GM12874 (cell line): ENCODE measurements at regions not wholly inside any gene's neighbourhood (a gene's known extent, or its start where the extent isn't known, plus 50 kb on each side); places are given as distances from the start of the nearest gene placed in this dataset.

ENCODE experiments used
- CTCF ChIP-seq: IDR thresholded peaks from 2 replicates; pipeline ENCODE4 v1.5.1; 2011; ENCODE audit warnings: low read depth, mild to moderate bottlenecking, control low read depth, low read length, moderate library complexity; ENCODE audit not compliant: insufficient read depth

- no peak for TF ChIP-seq CTCF
Observed at GRCh38 chr21:32184065-32184464, 94.8 kb downstream of the MIS18A start.

GRCh38 chr21:32183396-32183795 is 95.5 kb downstream of the MIS18A start:
- no peak for TF ChIP-seq CTCF

- TF ChIP-seq CTCF = no peak
Observed at GRCh38 chr21:32182449-32182848, 96.4 kb downstream of the MIS18A start.

- TF ChIP-seq CTCF = no peak
Observed at GRCh38 chr21:32181457-32181856, 97.4 kb downstream of the MIS18A start.

- no peak for TF ChIP-seq CTCF
Observed at GRCh38 chr21:32174819-32175218, 104.0 kb downstream of the MIS18A start.

- TF ChIP-seq CTCF = no peak
Observed at GRCh38 chr21:32173121-32173724, 105.6 kb downstream of the MIS18A start.

GRCh38 chr21:32172106-32172505 is 106.7 kb downstream of the MIS18A start:
- TF ChIP-seq CTCF = no peak
